NCI-H774 (cell line): ENCODE measurements at regions not wholly inside any gene's neighbourhood (a gene's known extent, or its start where the extent isn't known, plus 50 kb on each side); places are given as distances from the start of the nearest gene placed in this dataset.

Experiments
- DNase-seq: peaks from one replicate; lab custom pipeline; 2025; lab: John Stamatoyannopoulos, UW

GRCh38 chr3:76065964-76066363 is 280.6 kb upstream of the ZNF717 start:
- DNase-seq = no peak

GRCh38 chr3:76078101-76078500 is 292.8 kb upstream of the ZNF717 start:
- DNase-seq = no peak

DNA sequence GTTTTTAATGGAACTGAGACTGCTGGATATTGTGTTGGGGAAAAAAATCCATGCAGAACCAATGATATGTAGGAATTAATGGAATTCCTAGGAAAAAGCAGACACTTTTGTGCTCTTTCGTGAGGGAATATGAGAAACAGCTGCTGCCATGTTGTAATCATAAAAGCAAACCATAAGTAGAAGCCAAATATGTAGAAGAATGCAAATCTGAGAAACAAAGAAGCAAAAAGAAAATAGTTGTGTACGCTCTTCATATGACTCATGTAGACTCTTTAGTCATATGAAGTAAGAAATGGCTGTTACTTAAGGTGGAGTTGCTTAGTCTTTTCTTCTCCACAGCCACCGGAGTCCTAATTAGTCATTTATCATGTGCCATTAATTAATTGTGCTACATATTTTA is 298.6 kb upstream of the ZNF717 start:
- no peak for DNase-seq

DNA sequence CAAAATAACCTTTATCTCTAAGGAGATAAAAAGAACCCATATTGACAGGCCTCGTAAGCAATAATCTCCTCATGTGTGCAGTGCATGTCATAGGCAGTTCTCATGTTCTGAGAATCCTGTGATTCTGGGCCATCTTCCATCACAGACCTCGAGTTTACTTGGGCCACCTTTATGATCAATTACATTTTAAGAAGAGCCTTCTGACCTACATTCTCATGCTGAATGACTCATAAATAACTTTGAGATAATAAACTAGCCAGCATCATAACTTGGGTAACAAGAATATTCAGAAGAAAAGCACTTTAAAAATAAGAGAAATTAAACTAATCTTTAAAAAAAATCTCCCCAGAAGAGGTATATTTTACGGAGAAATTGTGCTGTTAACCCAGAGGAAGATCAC is 310.7 kb upstream of the ZNF717 start:
- no peak for DNase-seq

DNA sequence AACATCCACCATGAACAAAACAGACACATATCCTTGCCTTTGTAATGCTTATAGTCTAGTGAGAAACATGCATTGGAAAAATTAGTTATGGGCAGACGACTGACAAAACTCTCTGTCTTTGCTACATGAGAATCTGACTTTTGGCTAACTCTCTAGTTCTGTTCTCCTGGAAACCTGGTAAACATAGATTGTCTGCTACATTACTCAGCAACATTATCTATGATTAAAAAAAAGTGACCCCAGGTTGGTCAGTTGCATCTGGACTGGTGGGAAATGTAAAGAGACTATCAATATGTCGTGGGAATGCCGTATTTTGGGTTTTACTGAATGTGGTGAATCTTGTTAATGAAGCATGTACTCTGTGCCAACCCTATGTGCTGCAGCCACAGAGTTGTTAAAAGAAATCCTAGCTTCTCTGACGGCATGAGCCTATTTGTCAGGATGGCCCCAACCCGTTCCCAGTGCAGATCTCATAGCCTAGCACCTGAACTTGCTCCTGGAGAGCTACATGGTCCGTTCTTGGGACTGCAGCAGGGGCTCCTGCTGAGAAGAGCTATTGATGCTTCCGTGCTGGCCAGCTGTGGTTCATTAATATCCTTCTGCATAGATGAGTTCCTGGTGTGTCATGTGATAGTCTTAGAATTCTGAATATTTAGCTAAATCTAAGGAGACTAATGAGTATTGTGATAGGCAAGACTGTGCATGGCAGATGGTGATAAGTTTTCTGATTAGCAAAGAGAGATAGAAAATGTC is 311.7 kb upstream of the ZNF717 start:
- no peak for DNase-seq

DNA sequence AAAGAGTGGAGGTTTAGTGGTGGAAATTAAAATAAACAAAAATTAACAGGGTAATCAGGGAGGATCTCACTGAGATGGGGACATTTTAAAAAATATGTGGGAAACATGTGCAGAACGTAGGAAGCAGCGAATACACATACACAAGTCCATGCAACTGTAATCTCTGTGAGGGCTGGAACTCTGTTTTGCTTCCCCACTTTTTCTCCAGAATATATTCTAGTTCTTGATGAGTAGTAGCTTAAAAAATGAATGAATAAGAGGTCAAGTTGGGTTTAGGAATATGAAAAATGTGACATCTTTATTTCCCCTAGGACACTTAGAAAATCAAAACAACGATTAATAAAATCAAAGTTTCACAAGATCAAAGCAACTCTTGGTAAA is 312.2 kb upstream of the ZNF717 start:
- DNase-seq = no peak

- DNase-seq = no peak
Measured at GRCh38 chr3:76099956-76100355, 314.6 kb upstream of the ZNF717 start.

GRCh38 chr3:76107935-76108570 is 322.7 kb upstream of the ZNF717 start:
- no peak for DNase-seq

GRCh38 chr3:76111808-76112207 is 326.5 kb upstream of the ZNF717 start:
- DNase-seq = no peak

DNA sequence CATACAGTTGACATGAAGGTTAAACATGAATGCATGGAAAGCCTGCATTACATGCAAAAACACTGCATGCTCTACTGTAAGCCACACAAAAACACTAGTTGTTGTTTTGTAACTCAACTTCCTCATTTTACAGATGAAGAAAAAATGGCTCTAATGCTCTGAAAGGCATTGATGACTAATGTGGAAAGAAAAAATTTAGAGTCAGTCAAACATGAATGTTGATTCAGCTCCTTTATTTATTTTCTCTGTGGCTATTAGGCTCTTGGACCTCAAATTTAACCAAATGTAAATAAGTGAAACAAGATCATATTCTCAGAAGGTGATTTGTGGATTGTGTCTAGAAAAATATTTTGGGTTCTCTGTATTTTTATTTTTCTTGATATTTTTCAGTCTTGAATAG is 336.7 kb upstream of the ZNF717 start:
- no peak for DNase-seq

- no peak for DNase-seq
Measured at GRCh38 chr3:76129441-76129840, 344.1 kb upstream of the ZNF717 start.

GRCh38 chr3:76131396-76132153 is 346.2 kb upstream of the ZNF717 start:
- DNase-seq = no peak

DNA sequence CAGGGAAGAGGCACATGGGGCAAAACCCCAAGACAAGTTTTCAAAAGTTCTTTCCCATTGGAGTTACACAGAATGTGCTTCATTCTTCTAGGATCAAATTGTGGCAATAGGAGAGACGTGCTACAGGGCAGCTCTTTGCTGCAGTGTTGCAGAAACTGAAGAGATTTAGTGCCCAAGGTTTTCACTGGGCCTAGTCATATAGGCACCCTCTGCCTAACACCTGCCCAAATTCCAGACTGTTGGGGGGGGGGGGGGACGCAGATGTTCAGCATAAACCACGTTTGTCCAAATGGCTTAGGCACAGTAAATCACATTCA is 346.8 kb upstream of the ZNF717 start:
- no peak for DNase-seq

GRCh38 chr3:76134166-76134565 is 348.8 kb upstream of the ZNF717 start:
- DNase-seq = no peak

- DNase-seq = no peak
Measured at GRCh38 chr3:76138921-76139320, 353.6 kb upstream of the ZNF717 start.

DNA sequence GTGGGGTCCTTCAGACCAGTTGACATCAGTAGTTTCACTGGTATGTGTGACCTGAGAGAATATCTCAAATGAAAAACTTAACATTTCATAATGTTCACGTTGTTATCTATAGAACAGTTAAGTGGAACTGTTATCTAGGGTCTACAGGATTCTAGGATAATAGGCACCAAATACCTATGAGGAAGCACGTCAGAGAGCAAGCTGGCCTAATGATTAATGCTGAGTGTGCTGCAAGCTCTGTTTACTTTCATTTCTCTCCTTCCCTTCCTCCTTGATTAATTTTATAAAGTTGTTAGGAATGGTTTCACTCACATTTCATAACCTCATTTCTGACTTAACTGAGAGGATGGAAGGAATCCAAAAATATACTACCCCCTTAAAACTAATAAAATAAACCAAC is 362.5 kb upstream of the ZNF717 start:
- no peak for DNase-seq

DNA sequence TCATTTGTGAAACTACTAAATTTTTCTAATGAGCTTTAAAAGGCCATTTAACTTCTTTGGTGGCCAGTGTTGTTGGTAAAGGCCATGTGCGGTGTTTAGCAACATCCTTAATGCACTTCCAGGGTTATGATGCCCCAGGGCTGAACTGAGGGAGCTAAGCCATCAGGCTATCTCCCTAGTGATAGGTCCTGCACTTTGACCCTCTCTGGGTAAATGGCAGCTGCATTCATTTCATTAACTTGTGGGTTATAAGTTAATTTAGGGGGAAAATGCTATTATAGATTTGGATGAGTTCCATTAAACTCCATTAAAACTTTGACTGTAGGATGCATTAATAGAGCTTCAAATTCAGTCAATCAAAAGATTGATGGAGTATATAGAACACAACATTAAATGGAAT is 366.7 kb upstream of the ZNF717 start:
- DNase-seq = no peak

DNA sequence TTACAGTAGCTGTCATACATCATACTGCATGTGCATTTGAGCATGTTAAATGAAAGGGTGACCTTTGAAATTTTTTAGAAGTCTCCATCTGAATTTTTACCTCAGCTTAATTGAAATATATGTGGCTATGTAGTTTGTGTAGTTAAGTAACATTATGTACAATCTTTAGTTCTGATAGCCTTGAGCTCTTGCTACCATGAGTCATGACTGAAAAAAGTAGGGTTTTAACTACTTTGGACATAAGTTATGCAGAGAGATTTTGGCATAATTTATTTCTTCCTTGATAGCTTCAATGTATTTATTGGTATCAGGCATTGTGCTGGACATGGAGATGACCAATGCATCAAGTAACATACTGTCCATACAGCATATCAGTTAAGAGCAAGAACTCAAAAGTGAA is 376.5 kb upstream of the ZNF717 start:
- no peak for DNase-seq

- no peak for DNase-seq
Measured at GRCh38 chr3:76171647-76172046, 386.3 kb upstream of the ZNF717 start.

GRCh38 chr3:76177610-76178009 is 392.3 kb upstream of the ZNF717 start:
- no peak for DNase-seq

DNA sequence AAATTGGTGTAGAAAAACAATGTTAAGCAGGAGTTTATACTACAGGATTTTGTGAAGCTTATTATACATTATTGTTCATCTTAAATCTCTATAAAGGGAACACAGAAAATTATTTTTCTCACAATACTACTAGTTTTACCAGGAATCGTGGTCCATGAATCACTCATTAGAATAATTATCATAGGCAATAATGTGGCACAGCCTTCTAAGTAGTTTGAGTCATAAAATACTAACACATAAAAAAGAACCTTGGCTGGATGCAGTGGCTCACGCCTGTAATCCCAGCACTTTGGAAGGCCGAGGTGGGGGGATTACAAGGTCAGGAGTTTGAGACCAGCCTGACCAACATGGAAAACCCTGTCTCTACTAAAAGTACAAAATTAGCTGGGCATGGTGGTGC is 393.1 kb upstream of the ZNF717 start:
- no peak for DNase-seq

DNA sequence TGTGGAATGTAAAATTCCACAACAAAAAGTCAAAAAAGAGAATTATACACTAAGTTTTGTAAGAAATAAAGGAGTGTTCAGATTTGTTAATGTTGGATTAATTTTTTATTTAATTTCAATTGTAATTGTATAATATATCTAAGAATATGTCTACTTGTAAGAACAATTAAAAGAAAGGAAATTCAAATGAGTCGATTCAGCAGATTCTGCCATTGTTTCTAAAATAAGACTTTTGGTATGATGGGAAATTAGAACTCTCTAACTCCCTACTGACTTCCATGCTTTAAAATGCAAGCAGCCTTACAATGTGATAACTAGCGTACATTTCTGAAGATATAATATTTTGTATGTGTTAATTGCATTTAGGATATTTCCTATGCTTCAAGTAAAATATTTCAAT is 395.9 kb upstream of the ZNF717 start:
- no peak for DNase-seq

DNA sequence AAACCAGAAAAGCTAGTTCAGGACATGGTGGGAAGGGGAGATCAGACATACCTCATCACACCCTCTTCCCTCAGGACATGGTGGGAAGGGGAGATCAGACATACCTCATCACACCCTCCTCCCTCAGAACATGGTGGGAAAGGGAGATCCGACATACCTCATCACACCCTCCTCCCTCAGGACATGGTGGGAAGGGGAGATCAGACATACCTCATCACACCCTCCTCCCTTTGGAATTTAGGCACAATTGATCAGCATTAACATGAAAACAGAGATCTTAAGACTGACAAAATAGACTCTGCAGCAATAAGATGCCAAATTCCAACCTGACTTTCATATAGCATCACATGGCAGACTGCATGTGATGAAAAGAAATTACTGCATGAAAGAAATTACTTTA is 412.7 kb upstream of the ZNF717 start:
- DNase-seq = no peak

GRCh38 chr3:76199382-76199781 is 414.0 kb upstream of the ZNF717 start:
- DNase-seq = no peak
